ENCODE measurements at regions not wholly inside any gene's neighbourhood (a gene's known extent, or its start where the extent isn't known, plus 50 kb on each side); places are given as distances from the start of the nearest gene placed in this dataset.
A peak's percentile ranks its signal among the peaks of the same experiment; 100 is the strongest.

GRCh38 chr12:60043236-60043635, 447.4 kb downstream of the SLC16A7 start:
- DNase-seq (ENCODE audit: low spot score) = no peak

GRCh38 chr12:60052483-60052882, 456.7 kb downstream of the SLC16A7 start:
- no peak for DNase-seq (ENCODE audit: low spot score)

GRCh38 chr12:60059180-60059579, 463.4 kb downstream of the SLC16A7 start:
- DNase-seq (ENCODE audit: low spot score) = no peak

GRCh38 chr12:60066655-60067054, 470.8 kb downstream of the SLC16A7 start:
- no peak for DNase-seq (ENCODE audit: low spot score)

- no peak for DNase-seq (ENCODE audit: low spot score)
These were observed 474.7 kb downstream of the SLC16A7 start for GRCh38 chr12:60070552-60070951.

GRCh38 chr12:60071759-60072191, 475.9 kb downstream of the SLC16A7 start:
- no peak for DNase-seq (ENCODE audit: low spot score)

- DNase-seq (ENCODE audit: low spot score) = peak; percentile 52
These were observed 477.1 kb downstream of the SLC16A7 start for GRCh38 chr12:60072911-60073310.

- no peak for DNase-seq (ENCODE audit: low spot score)
These were observed 479.3 kb downstream of the SLC16A7 start for GRCh38 chr12:60075091-60075490.

- no peak for DNase-seq (ENCODE audit: low spot score)
These were observed 482.2 kb downstream of the SLC16A7 start for GRCh38 chr12:60078026-60078425.

GRCh38 chr12:60093428-60093827, 497.6 kb downstream of the SLC16A7 start:
- no peak for DNase-seq (ENCODE audit: low spot score)

- no peak for DNase-seq (ENCODE audit: low spot score)
These were observed 498.6 kb downstream of the SLC16A7 start for GRCh38 chr12:60094436-60094835.

GRCh38 chr12:60096727-60097126, 500.9 kb downstream of the SLC16A7 start:
- no peak for DNase-seq (ENCODE audit: low spot score)

GRCh38 chr12:60100160-60100559, 504.3 kb downstream of the SLC16A7 start:
- no peak for DNase-seq (ENCODE audit: low spot score)

GRCh38 chr12:60100852-60101251, 505.0 kb downstream of the SLC16A7 start:
- no peak for DNase-seq (ENCODE audit: low spot score)

GRCh38 chr12:60101715-60102114, 505.9 kb downstream of the SLC16A7 start:
- peak; percentile 16 for DNase-seq (ENCODE audit: low spot score)

- peak; percentile 13 for DNase-seq (ENCODE audit: low spot score)
These were observed 510.4 kb downstream of the SLC16A7 start for GRCh38 chr12:60106214-60106613.

- DNase-seq (ENCODE audit: low spot score) = no peak
These were observed 512.2 kb downstream of the SLC16A7 start for GRCh38 chr12:60107992-60108391.

GRCh38 chr12:60112063-60112462, 516.2 kb downstream of the SLC16A7 start:
- DNase-seq (ENCODE audit: low spot score) = no peak

- no peak for DNase-seq (ENCODE audit: low spot score)
These were observed 516.9 kb downstream of the SLC16A7 start for GRCh38 chr12:60112763-60113162.

- no peak for DNase-seq (ENCODE audit: low spot score)
These were observed 518.3 kb downstream of the SLC16A7 start for GRCh38 chr12:60114169-60114568.

GRCh38 chr12:60119327-60119726, 523.5 kb downstream of the SLC16A7 start:
- no peak for DNase-seq (ENCODE audit: low spot score)

GRCh38 chr12:60120199-60120598, 524.4 kb downstream of the SLC16A7 start:
- DNase-seq (ENCODE audit: low spot score) = no peak

- peak; percentile 6 for DNase-seq (ENCODE audit: low spot score)
These were observed 527.7 kb downstream of the SLC16A7 start for GRCh38 chr12:60123557-60123956.

GRCh38 chr12:60137513-60137912, 541.7 kb downstream of the SLC16A7 start:
- no peak for DNase-seq (ENCODE audit: low spot score)

GRCh38 chr12:60138526-60138925, 542.7 kb downstream of the SLC16A7 start:
- no peak for DNase-seq (ENCODE audit: low spot score)

All from GM03348 (cell line).